ENCODE measurements at regions not wholly inside any gene's neighbourhood (a gene's known extent, or its start where the extent isn't known, plus 50 kb on each side); places are given as distances from the start of the nearest gene placed in this dataset.

- DNase-seq, result no peak
These were observed 206.9 kb downstream of the TFAP2C start for GRCh38 chr20:56835829-56836550.

DNA sequence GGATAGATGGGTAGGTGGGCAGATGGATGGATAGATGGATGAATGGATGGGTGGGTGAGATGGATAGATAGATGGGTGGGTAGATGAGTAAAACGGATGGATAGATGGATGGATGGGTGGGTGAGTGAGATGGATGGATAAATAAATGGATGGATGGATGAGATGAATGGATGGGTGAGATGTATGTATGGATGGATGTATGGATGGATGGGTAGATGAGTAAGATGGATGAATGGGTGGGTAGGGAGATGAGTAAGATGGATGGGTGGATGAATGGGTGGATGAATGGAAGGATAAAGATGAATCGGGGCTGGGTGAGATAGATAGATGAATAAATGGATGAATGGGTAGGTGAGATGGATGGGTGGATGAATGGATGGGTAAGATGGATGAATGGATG lies 210.1 kb downstream of the TFAP2C start:
- DNase-seq, result no peak

GRCh38 chr20:56839786-56840185 lies 210.7 kb downstream of the TFAP2C start:
- no peak for DNase-seq

- DNase-seq, result no peak
These were observed 211.7 kb downstream of the TFAP2C start for GRCh38 chr20:56840716-56841261.

DNA sequence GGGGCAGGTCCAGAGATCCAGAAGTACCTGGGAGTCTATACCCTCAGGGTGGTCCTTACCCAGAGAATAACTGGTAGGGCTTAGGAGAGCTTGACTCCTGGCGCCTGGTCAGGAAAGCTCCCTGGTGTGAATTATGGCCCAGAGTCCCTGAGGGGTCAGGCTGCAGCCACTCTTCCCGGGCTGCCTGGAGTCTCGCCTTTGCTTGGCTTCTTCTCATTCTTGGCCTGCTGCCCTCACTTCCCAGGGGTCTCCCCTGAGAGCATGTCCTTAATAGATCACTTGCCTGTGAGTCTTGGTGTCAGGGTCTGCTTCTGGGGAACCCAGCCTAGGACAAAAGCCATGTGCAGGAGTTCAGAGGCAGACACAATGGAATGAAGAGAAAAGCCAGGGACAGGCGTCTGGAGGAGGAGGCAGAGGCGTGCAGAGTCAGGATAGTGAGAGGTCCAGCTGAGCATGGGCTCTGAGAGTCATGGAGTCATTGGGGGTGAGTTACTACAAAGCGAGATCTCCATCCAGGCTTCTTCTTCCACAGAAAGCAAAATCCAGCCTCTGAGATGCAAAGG lies 212.3 kb downstream of the TFAP2C start:
- no peak for DNase-seq

DNA sequence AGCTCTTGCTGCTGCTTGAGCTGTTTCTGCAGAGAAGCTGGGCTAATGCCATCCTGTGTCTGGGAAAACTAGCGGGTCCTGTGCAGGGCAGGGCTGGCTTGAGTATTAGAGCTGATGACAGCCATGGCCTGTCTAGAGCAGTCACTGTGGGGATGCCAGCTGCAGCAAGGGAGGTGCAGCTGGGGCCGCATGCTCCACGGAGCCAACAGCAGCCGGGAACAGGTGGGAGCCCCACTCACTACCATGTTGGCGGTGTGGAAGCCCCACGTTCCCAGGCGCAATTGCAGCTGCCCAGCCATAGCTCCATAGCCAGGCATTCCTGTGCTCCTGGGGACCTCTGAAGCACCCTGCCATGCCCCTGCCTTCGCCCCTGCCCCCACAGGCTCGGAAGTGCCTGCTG lies 212.9 kb downstream of the TFAP2C start:
- DNase-seq, result no peak

- DNase-seq, result no peak
These were observed 214.3 kb downstream of the TFAP2C start for GRCh38 chr20:56843386-56843785.

GRCh38 chr20:56843817-56844216 lies 214.7 kb downstream of the TFAP2C start:
- DNase-seq, result no peak

- DNase-seq, result no peak
These were observed 216.5 kb downstream of the TFAP2C start for GRCh38 chr20:56845546-56846086.

DNA sequence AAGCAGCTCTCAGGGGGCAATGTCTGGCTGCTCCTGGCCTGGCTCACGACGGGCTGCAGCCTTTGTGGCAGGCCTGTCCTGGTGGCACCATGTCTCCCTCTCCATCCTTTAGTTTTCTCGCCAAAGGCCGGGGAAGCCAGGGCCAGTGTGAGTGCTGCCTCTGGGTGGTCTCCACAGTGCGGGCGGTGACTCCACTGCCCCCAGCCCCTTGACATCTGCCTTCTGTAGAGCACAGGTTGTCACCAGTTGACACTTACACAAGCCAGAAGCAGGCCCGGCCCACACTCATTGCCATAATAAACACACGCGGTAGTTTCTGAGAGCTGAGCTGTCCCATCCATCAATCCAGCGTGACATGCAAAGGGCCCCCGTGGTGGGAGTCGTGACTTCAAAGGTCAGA lies 219.5 kb downstream of the TFAP2C start:
- no peak for DNase-seq

GRCh38 chr20:56851552-56851951 lies 222.4 kb downstream of the TFAP2C start:
- no peak for DNase-seq

- DNase-seq, result no peak
These were observed 226.6 kb downstream of the TFAP2C start for GRCh38 chr20:56855708-56856107.

- DNase-seq, result no peak
These were observed 228.8 kb downstream of the TFAP2C start for GRCh38 chr20:56857950-56858349.

- DNase-seq, result peak; percentile 53
These were observed 230.1 kb downstream of the TFAP2C start for GRCh38 chr20:56859039-56859800.

- peak; percentile 30 for DNase-seq
These were observed 230.7 kb downstream of the TFAP2C start for GRCh38 chr20:56859801-56860261.

DNA sequence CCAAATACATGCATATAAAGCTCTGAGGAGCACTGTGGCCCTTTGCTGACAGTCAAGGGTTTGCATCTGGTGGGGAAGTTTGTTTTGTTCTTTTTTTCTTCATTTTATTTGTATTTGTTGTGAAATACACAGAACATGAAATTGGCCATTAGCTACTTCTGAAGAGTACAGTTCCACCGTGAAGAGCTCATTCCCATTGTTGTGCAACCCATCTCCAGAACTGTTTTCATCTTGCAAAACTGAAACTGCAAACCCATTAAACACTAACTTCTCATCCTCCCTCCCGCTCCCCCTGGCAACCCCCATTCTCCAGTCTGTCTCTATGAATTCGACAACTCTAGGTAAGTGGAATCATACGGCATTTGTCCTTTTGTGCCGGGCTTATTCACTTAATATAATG lies 231.3 kb downstream of the TFAP2C start:
- no peak for DNase-seq

DNA sequence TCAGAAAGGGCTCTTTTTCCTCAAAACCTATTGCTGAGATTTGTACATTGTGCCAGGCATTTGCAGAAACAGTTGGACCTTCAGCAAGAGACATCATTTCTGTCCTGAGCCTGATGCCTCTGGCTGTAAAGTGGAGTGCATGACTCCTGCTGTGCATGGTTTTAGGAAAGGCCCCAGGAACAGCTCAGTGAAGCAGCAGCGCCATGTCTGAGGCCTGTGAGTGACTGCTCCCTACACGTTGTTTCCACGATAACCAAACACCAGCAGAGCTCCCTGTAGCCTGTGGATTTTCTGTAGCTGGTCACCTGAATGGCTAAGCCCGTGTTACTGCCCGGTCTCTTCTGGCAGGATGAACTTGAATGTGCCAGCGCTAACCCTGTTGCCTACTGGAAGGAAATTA lies 232.5 kb downstream of the TFAP2C start:
- no peak for DNase-seq

DNA sequence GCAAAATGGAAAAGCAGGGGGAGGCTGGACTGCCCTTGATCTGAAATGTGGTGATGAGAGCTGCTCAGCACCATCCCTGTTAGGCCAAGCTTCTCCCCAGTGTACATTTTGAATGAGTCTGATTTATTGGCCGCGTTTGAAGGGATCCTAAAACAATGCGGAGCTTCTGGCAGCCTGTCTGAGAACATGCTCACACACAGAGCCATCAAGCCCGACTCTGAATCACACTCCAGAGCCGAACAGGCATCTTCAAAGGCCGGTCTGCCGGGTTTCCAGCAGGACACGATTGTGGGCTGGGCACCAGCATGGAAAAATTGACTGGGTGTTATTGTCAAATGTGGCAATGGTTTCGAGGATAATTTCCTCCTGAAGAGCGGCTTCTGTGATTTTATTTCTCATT lies 235.9 kb downstream of the TFAP2C start:
- no peak for DNase-seq

DNA sequence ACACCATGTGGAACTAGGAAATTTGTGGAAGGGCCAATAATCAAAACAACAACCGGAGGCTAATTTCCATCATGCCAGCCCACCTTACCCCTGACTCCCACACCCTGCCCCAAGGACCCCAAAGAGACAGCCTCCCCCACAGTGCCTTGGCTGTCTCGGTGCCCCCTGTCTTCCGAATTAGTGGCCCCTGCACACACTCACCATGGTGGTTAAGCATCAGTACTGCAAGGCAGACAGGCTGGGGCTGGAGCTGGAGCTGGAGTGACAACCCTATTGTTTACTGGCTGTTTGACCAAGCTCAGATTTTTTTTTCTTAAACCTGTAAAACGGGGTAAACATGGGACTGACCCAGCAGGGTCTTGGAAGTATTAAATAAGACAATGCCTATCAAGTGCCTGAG lies 238.0 kb downstream of the TFAP2C start:
- DNase-seq, result no peak

GRCh38 chr20:56868746-56869145 lies 239.6 kb downstream of the TFAP2C start:
- no peak for DNase-seq

GRCh38 chr20:56870271-56870670 lies 241.2 kb downstream of the TFAP2C start:
- DNase-seq, result no peak

- no peak for DNase-seq
These were observed 242.6 kb downstream of the TFAP2C start for GRCh38 chr20:56871691-56872090.

Data from right kidney (tissue), 1 donor.